ENCODE measurements at regions not wholly inside any gene's neighbourhood (a gene's known extent, or its start where the extent isn't known, plus 50 kb on each side); places are given as distances from the start of the nearest gene placed in this dataset.

DNA sequence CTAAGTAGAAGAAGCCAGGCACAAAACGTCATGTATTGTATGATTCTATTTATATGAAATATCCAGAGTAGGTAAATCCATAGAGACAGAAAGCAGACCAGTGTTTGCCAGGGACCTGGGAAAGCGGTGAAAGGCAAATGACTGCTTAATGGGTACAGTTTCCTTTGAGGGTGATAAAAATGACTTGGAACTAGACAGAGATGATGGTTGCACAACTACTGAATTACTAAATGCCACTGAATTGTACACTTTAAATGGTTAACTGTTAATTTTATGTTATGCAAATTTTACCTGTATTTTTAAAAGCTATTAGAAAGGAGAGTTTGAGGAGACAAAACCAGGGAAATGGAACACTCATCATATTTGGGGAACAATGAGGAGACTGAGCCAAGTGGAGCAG, 61.8 kb upstream of the USP47 start:
- intact Hi-C loops (cut with micrococcal nuclease) = no loop called here

DNA sequence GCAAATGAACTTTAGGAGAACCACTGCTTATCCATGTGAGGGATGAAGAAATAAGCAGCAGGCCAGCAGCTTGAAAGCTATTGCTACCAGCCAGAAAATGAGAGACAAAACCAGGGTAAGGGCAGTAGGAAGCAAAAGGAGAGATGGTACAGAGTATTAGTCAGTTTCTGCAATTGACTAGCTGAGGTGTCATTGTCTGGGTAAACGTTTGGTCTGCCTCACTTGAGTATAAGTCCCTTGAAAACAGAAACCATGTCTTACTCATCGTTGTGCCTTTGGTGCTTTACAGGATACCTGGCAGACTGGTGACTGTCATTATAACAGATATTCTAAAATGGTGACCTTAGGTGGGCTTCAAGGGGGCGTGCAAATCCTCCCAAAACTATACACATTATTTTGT, 63.9 kb upstream of the USP47 start:
- WGBS (ENCODE audit: insufficient coverage) = 68% methylated on average over 2 of the region's 3 CpGs
- no peaks in the 10 kb centered on the region for H3K27me3 ChIP-seq (ENCODE audit: control insufficient read depth, insufficient read depth, low read length)
- no peaks in the 10 kb centered on the region for H3K4me1 Mint-ChIP-seq
- ATAC-seq (no peak), DNase-seq (no peak)
- H3K36me3 Mint-ChIP-seq = no peaks in the 10 kb centered on the region
- H3K9me3 Mint-ChIP-seq = no peaks in the 10 kb centered on the region
- no peaks in the 10 kb centered on the region for H3K4me1 ChIP-seq (ENCODE audit: control insufficient read depth, insufficient read depth, low read length)
- H3K4me3 Mint-ChIP-seq = no peak overlapping the region
- H3K4me3 ChIP-seq (ENCODE audit: low read length) = no peak overlapping the region
- H3K27ac ChIP-seq (ENCODE audit: low read length) = no peak overlapping the region
- peaks cover 20 to 54% of the 10 kb centered on the region in 2 donors for H3K27me3 Mint-ChIP-seq (ENCODE audit: low read depth in 2 of 2)
- intact Hi-C loops (cut with micrococcal nuclease) = no loop called here
- H3K36me3 ChIP-seq (ENCODE audit: control insufficient read depth, insufficient read depth, low read length) = no peaks in the 10 kb centered on the region
- no peak for TF ChIP-seq CTCF (IDR thresholded peaks at IDR 0.05)
- no peaks in the 10 kb centered on the region for H3K9me3 ChIP-seq (ENCODE audit: control insufficient read depth, insufficient read depth, low read length)
- no peak overlapping the region for H3K27ac Mint-ChIP-seq

More for the DNA sequence above, 61.8 kb upstream of the USP47 start:
- H3K27me3 Mint-ChIP-seq (ENCODE audit: low read depth in 2 of 2) = peaks cover 27 to 46% of the 10 kb centered on the region in 2 donors
- no peaks in the 10 kb centered on the region for H3K9me3 Mint-ChIP-seq
- Histone ChIP-seq H3K36me3 (ENCODE audit: control insufficient read depth, insufficient read depth, low read length) (no peaks in the 10 kb centered on the region), H3K4me1 (ENCODE audit: control insufficient read depth, insufficient read depth, low read length) (no peaks in the 10 kb centered on the region), H3K9me3 (ENCODE audit: control insufficient read depth, insufficient read depth, low read length) (no peaks in the 10 kb centered on the region), H3K4me3 (ENCODE audit: low read length) (no peak overlapping the region), H3K27ac (ENCODE audit: low read length) (no peak overlapping the region), H3K27me3 (ENCODE audit: control insufficient read depth, insufficient read depth, low read length) (no peaks in the 10 kb centered on the region)
- no peaks in the 10 kb centered on the region for H3K36me3 Mint-ChIP-seq
- H3K4me3 Mint-ChIP-seq = no peak overlapping the region
- no peak overlapping the region for H3K27ac Mint-ChIP-seq
- TF ChIP-seq CTCF (IDR thresholded peaks at IDR 0.05) = no peak
- no peaks in the 10 kb centered on the region for H3K4me1 Mint-ChIP-seq
- no peak for DNase-seq
- WGBS (ENCODE audit: insufficient coverage) = 83% methylated on average over 2 of the region's 2 CpGs
- ATAC-seq = no peak

DNA sequence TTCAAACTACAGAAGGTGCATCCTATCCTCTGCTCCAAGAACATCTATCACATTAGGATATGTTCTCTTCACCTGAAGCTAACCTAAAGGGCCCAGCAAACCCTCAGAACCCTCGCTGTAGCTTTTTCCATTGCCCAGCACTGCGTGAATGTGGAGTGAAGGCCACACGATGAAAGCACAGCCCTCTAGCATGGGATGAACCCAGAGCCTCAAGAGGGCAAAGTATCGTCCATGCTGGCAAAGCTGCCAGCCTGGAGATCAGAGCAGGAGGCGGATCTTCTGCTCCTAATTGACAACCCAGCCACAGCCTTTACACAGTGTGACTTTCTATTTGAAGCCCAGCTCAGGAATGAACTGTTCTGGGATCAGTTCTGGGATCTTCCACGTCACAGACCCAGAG, 65.1 kb upstream of the USP47 start:
- Mint-ChIP-seq H3K4me3 (no peak overlapping the region), H3K27me3 (ENCODE audit: low read depth in 2 of 2) (peaks cover 16 to 49% of the 10 kb centered on the region in 2 donors), H3K9me3 (no peaks in the 10 kb centered on the region), H3K27ac (no peak overlapping the region), H3K4me1 (no peaks in the 10 kb centered on the region), H3K36me3 (no peaks in the 10 kb centered on the region)
- H3K4me1 ChIP-seq (ENCODE audit: control insufficient read depth, insufficient read depth, low read length) = no peaks in the 10 kb centered on the region
- no peak for TF ChIP-seq CTCF (IDR thresholded peaks at IDR 0.05)
- H3K9me3 ChIP-seq (ENCODE audit: control insufficient read depth, insufficient read depth, low read length) = no peaks in the 10 kb centered on the region
- no peaks in the 10 kb centered on the region for H3K36me3 ChIP-seq (ENCODE audit: control insufficient read depth, insufficient read depth, low read length)
- intact Hi-C loops (cut with micrococcal nuclease) = no loop called here
- no peak overlapping the region for H3K4me3 ChIP-seq (ENCODE audit: low read length)
- no peaks in the 10 kb centered on the region for H3K27me3 ChIP-seq (ENCODE audit: control insufficient read depth, insufficient read depth, low read length)
- ATAC-seq (no peak), DNase-seq (no peak)
- H3K27ac ChIP-seq (ENCODE audit: low read length) = no peak overlapping the region
- WGBS (ENCODE audit: insufficient coverage) = 79% methylated on average over 6 of the region's 6 CpGs

DNA sequence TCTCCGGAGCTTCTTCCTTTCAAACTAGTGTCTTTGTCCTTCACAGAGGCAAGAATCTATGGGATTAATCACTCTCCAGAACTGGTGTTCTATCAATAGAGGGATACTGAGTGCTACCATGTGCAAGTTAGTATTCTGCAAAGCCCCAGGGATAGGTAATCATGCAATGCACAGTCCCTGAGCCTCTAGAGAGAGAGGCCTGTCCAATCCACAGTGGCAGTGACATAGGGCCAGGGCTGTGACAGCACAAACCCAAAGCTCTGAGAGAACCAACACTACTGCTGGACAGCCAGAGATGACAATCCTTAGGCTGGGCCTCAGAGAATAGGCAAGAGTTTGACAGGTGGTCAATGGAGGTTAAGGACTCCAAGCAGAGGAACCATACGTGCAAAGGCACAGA, 66.8 kb upstream of the USP47 start:
- ATAC-seq = no peak
- Mint-ChIP-seq H3K4me1 (no peaks in the 10 kb centered on the region), H3K36me3 (no peaks in the 10 kb centered on the region), H3K9me3 (no peaks in the 10 kb centered on the region), H3K27me3 (ENCODE audit: low read depth in 2 of 2) (peaks cover 17 to 51% of the 10 kb centered on the region in 2 donors), H3K4me3 (no peak overlapping the region), H3K27ac (no peak overlapping the region)
- no peak overlapping the region for H3K27ac ChIP-seq (ENCODE audit: low read length)
- intact Hi-C loops (cut with micrococcal nuclease) = no loop called here
- H3K4me3 ChIP-seq (ENCODE audit: low read length) = no peak overlapping the region
- no peaks in the 10 kb centered on the region for H3K27me3 ChIP-seq (ENCODE audit: control insufficient read depth, insufficient read depth, low read length)
- no peak for TF ChIP-seq CTCF (IDR thresholded peaks at IDR 0.05)
- WGBS (ENCODE audit: insufficient coverage) = 90% methylated on average over 2 of the region's 2 CpGs
- no peaks in the 10 kb centered on the region for H3K4me1 ChIP-seq (ENCODE audit: control insufficient read depth, insufficient read depth, low read length)
- DNase-seq = no peak
- no peaks in the 10 kb centered on the region for H3K36me3 ChIP-seq (ENCODE audit: control insufficient read depth, insufficient read depth, low read length)
- H3K9me3 ChIP-seq (ENCODE audit: control insufficient read depth, insufficient read depth, low read length) = no peaks in the 10 kb centered on the region

Data from natural killer cell (primary cell).